ENCODE measurements at regions not wholly inside any gene's neighbourhood (a gene's known extent, or its start where the extent isn't known, plus 50 kb on each side); places are given as distances from the start of the nearest gene placed in this dataset.
A peak's percentile ranks its signal among the peaks of the same experiment; 100 is the strongest.
"Not testable (repeated sequence)": the region's sequence is repeated elsewhere in the genome, so short reads cannot be mapped to it uniquely, and the experiment has no call there.

DNA sequence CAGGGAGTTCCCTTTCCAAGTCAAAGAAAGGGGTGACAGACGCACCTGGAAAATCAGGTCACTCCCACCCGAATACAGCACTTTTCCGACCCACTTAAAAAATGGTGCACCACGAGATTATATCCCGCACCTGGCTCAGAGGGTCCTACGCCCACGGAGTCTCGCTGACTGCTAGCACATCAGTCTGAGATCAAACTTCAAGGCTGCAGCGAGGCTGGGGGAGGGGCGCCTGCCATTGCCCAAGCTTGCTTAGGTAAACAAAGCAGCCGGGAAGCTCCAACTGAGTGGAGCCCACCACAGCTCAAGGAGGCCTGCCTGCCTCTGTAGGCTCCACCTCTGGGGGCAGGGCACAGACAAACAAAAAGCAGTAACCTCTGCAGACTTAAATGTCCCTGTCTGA is 277.8 kb upstream of the ARHGAP42 start:
- H3K27ac ChIP-seq (ENCODE audit: low read depth, low read length); H3K27me3 ChIP-seq (ENCODE audit: control insufficient read depth, insufficient read depth, low read length); H3K36me3 ChIP-seq (ENCODE audit: control insufficient read depth, insufficient read depth, low read length); H3K9me3 ChIP-seq (ENCODE audit: control insufficient read depth, insufficient read depth, low read length); H3K4me3 ChIP-seq (ENCODE audit: low read depth, low read length); DNase-seq (ENCODE audit: low read depth in 4 of 6, low spot score in 6 of 6); H3K4me1 ChIP-seq (ENCODE audit: control insufficient read depth, insufficient read depth, low read length): not testable (repeated sequence)
- 95% methylated on average over 10 of the region's 11 CpGs for WGBS (ENCODE audit: insufficient coverage)

DNA sequence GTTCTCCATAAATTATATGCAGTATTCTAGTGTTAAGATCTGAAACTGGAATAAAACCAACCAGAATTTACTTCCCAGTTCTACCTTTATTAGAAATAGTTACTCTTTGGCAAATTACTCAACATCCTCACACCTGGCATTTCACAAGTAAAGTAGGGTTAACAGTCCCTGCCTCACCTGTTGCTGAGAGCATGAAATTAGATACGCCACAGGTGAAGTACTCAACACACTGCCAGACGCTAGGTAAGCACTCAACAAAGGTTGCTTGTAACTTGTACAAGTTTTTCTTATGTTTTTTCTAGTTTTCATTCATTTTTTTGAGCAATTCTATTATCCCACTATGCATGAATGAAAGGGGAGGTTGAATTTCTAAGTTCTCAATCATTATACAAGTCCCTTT is 267.6 kb upstream of the ARHGAP42 start:
- Histone ChIP-seq H3K4me1 (ENCODE audit: control insufficient read depth, insufficient read depth, low read length) (no peaks in the 10 kb centered on the region), H3K4me3 (ENCODE audit: low read depth, low read length) (no peak overlapping the region), H3K9me3 (ENCODE audit: control insufficient read depth, insufficient read depth, low read length) (peaks cover 4% of the 10 kb centered on the region), H3K27me3 (ENCODE audit: control insufficient read depth, insufficient read depth, low read length) (no peaks in the 10 kb centered on the region), H3K27ac (ENCODE audit: low read depth, low read length) (no peak overlapping the region), H3K36me3 (ENCODE audit: control insufficient read depth, insufficient read depth, low read length) (no peaks in the 10 kb centered on the region)
- DNase-seq (ENCODE audit: low read depth in 4 of 6, low spot score in 6 of 6), result no peak
- WGBS (ENCODE audit: insufficient coverage), result no CpG with 5 or more reads among the region's 2 CpGs

DNA sequence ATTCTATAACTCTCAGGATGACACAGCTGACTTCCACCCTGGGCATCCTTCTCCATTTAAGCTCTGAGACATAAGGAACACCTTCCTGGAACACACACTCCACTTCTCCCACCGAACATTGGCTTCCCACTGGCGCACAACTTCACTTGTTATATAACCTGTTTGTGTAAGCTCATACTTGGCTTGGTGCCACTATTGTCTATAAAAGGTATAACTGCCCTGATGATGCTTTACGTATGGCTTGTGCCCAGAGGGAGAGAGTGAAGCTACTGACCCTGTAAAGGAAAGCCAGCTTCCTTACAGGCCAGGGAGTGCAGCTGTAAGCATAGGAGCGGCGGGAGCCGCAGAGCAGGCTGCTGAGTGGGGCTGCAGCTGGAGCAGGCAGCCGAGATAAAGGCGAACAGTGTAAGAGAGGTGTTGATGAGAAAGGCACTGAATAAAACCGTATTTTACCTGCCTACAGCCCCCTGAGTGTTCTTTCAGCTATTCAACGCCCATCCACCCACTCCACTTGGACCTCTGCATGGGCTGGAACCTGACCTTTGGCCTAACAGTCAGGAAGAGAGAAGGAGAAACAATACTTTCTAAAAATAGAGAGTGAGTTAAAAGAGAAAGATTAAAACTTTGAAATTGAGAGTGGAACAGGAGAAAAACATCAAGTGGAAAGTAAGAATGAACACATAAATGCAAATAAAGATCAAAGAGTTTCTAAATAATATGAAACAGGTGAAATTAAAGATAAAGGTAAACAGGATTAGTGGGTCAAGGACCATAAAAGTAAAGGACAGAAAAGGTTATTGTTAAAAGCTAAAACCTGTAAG is 252.1 kb upstream of the ARHGAP42 start:
- H3K9me3 ChIP-seq (ENCODE audit: control insufficient read depth, insufficient read depth, low read length), result no peaks in the 10 kb centered on the region
- no peaks in the 10 kb centered on the region for H3K4me1 ChIP-seq (ENCODE audit: control insufficient read depth, insufficient read depth, low read length)
- H3K27ac ChIP-seq (ENCODE audit: low read depth, low read length), result no peak overlapping the region
- H3K4me3 ChIP-seq (ENCODE audit: low read depth, low read length), result no peak overlapping the region
- no peaks in the 10 kb centered on the region for H3K36me3 ChIP-seq (ENCODE audit: control insufficient read depth, insufficient read depth, low read length)
- no peaks in the 10 kb centered on the region for H3K27me3 ChIP-seq (ENCODE audit: control insufficient read depth, insufficient read depth, low read length)
- 78% methylated on average over 4 of the region's 10 CpGs for WGBS (ENCODE audit: insufficient coverage)
- DNase-seq (ENCODE audit: low read depth in 4 of 6, low spot score in 6 of 6), result no peak

DNA sequence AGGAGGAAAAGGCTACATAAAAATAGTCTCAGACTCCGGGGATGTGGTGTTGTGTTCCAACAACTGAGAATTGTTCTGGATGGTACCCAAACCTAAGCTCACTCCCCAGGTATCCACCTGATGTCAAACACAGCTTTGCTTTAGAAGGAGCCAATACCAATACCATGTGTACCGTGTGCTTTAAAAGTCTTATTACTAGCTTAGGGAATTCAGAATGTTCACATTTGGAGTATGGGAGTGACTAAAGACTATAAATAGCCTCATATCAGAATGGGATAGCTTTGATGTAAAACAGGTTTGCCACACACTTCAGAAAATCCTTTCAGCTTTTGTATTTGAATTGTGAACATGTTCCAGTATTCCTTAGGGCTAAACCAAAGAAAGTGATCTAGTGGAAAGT is 248.7 kb upstream of the ARHGAP42 start:
- no peaks in the 10 kb centered on the region for H3K9me3 ChIP-seq (ENCODE audit: control insufficient read depth, insufficient read depth, low read length)
- no peak overlapping the region for H3K27ac ChIP-seq (ENCODE audit: low read depth, low read length)
- H3K36me3 ChIP-seq (ENCODE audit: control insufficient read depth, insufficient read depth, low read length), result no peaks in the 10 kb centered on the region
- no peaks in the 10 kb centered on the region for H3K4me1 ChIP-seq (ENCODE audit: control insufficient read depth, insufficient read depth, low read length)
- DNase-seq (ENCODE audit: low read depth in 4 of 6, low spot score in 6 of 6), result no peak
- WGBS (ENCODE audit: insufficient coverage), result no CpG with 5 or more reads among the region's 2 CpGs
- H3K27me3 ChIP-seq (ENCODE audit: control insufficient read depth, insufficient read depth, low read length), result no peaks in the 10 kb centered on the region
- no peak overlapping the region for H3K4me3 ChIP-seq (ENCODE audit: low read depth, low read length)

DNA sequence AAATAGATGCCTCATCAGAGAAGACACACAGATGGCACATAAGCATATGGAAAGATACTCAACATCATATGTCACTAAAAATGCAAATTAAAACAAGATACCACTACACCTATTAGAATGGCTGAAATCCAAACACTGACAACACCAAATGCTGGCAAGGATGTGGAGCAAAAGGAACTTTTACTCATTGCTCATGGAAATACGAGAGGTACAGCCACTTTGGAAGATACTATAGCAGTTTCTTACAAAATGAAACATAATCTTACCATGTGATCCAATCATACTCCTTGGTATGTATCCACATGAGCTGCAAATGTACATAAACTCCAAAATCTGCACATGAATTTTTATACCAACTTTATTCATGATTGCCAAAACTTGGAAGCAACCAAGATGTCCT is 246.0 kb upstream of the ARHGAP42 start:
- Histone ChIP-seq H3K9me3 (ENCODE audit: control insufficient read depth, insufficient read depth, low read length) (no peaks in the 10 kb centered on the region), H3K36me3 (ENCODE audit: control insufficient read depth, insufficient read depth, low read length) (no peaks in the 10 kb centered on the region), H3K4me3 (ENCODE audit: low read depth, low read length) (no peak overlapping the region), H3K4me1 (ENCODE audit: control insufficient read depth, insufficient read depth, low read length) (no peaks in the 10 kb centered on the region), H3K27me3 (ENCODE audit: control insufficient read depth, insufficient read depth, low read length) (no peaks in the 10 kb centered on the region), H3K27ac (ENCODE audit: low read depth, low read length) (no peak overlapping the region)
- peak in 1 of 6 donors; percentile 68 for DNase-seq (ENCODE audit: low read depth in 4 of 6, low spot score in 6 of 6)
- 86% methylated on average over 1 of the region's 1 CpG for WGBS (ENCODE audit: insufficient coverage)

DNA sequence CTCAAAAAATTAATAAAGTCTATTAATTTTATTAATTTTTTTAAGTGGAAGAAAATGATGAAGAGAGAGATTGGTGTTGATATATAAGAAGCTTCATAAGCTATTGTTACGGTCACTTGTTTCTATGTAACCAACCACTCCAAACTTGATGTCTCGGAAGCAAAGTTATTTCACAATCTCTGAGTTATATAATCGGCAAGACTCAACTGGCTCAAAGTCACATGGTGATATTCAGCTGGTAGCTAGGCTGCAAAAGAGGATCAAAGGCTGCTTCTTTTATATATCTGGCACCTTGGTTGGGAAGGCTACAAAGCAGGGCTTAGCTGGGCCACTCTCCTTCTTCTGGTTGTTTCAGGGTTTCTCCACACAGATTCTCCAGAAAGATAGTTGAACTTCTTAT is 245.1 kb upstream of the ARHGAP42 start:
- H3K36me3 ChIP-seq (ENCODE audit: control insufficient read depth, insufficient read depth, low read length), result no peaks in the 10 kb centered on the region
- H3K9me3 ChIP-seq (ENCODE audit: control insufficient read depth, insufficient read depth, low read length), result no peaks in the 10 kb centered on the region
- no peak overlapping the region for H3K27ac ChIP-seq (ENCODE audit: low read depth, low read length)
- no peak overlapping the region for H3K4me3 ChIP-seq (ENCODE audit: low read depth, low read length)
- H3K27me3 ChIP-seq (ENCODE audit: control insufficient read depth, insufficient read depth, low read length), result no peaks in the 10 kb centered on the region
- peaks cover 3% of the 10 kb centered on the region for H3K4me1 ChIP-seq (ENCODE audit: control insufficient read depth, insufficient read depth, low read length)
- 100% methylated on average over 1 of the region's 3 CpGs for WGBS (ENCODE audit: insufficient coverage)
- DNase-seq (ENCODE audit: low read depth in 4 of 6, low spot score in 6 of 6), result no peak

DNA sequence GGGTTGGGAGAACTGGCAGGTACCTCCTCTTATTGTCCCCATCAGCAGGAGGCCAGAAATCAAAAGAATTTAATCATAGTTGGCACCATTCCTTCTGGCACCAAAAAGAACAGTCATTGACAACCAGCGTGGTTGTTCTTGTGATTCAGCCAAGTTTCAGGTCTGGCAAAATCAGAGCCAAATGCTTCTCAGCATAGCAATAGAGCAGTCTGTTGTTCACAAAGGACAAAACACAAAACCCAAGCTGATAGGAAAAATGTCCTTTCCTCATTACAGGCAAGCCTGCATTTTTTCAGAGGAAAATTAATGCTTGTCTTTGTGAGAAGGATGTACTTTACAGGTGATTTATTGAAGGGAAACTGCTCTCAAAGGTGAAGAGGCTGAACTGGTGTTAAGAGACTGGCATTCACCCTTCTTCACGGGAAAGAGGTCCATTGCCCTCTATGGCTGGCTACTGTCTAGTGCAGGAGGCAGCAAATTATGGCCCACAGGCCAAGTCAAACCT is 241.8 kb upstream of the ARHGAP42 start:
- Histone ChIP-seq H3K36me3 (ENCODE audit: control insufficient read depth, insufficient read depth, low read length) (no peaks in the 10 kb centered on the region), H3K9me3 (ENCODE audit: control insufficient read depth, insufficient read depth, low read length) (no peaks in the 10 kb centered on the region), H3K27ac (ENCODE audit: low read depth, low read length) (peak overlapping the region; percentile 27), H3K4me1 (ENCODE audit: control insufficient read depth, insufficient read depth, low read length) (peaks cover 3% of the 10 kb centered on the region), H3K4me3 (ENCODE audit: low read depth, low read length) (no peak overlapping the region), H3K27me3 (ENCODE audit: control insufficient read depth, insufficient read depth, low read length) (no peaks in the 10 kb centered on the region)
- 16% methylated on average over 2 of the region's 2 CpGs for WGBS (ENCODE audit: insufficient coverage)
- DNase-seq (ENCODE audit: low read depth in 4 of 6, low spot score in 6 of 6), result peak; percentile 38 to 95 (median 68)

DNA sequence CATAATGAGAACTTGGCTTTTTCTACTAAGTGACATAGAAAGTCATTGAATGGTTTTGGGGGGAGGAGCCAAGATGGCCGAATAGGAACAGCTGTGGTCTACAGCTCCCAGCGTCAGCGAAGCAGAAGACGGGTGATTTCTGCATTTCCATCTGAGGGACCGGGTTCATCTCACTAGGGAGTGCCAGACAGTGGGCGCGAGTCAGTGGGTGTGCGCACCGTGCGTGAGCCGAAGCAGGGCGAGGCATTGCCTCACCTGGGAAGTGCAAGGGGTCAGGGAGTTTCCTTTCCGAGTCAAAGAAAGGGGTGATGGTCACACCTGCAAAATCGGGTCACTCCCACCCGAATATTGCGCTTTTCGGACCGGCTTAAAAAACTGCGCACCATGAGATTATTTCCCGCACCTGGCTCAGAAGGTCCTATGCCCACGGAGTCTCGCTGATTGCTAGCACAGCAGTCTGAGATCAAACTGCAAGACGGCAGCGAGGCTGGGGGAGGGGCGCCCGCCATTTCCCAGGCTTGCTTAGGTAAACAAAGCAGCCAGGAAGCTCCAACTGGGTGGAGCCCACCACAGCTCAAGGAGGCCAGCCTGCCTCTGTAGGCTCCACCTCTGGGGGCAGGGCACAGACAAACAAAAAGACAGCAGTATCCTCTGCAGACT is 235.2 kb upstream of the ARHGAP42 start:
- H3K27ac ChIP-seq (ENCODE audit: low read depth, low read length); H3K9me3 ChIP-seq (ENCODE audit: control insufficient read depth, insufficient read depth, low read length); H3K36me3 ChIP-seq (ENCODE audit: control insufficient read depth, insufficient read depth, low read length); H3K4me1 ChIP-seq (ENCODE audit: control insufficient read depth, insufficient read depth, low read length); H3K27me3 ChIP-seq (ENCODE audit: control insufficient read depth, insufficient read depth, low read length); DNase-seq (ENCODE audit: low read depth in 4 of 6, low spot score in 6 of 6); H3K4me3 ChIP-seq (ENCODE audit: low read depth, low read length): not testable (repeated sequence)
- 97% methylated on average over 21 of the region's 26 CpGs for WGBS (ENCODE audit: insufficient coverage)

DNA sequence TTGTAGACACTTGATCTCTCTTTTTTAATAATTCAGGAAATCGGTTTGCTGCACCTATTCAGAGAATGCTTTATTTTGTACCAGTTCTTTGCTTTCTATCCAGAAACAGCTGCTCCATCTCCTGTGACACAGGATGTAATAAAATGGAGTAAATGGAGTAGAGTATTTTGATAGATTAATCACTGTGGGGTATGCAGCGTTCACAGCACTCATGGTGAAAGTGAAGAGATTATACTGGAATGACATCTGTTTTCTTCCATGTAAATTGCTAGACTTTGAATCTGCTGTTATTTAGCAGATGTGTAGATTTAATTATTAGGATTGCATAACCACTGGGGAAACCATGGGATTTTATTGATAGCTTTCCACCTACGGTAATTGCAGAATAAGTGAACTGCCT is 227.3 kb upstream of the ARHGAP42 start:
- no peaks in the 10 kb centered on the region for H3K27me3 ChIP-seq (ENCODE audit: control insufficient read depth, insufficient read depth, low read length)
- H3K4me3 ChIP-seq (ENCODE audit: low read depth, low read length), result no peak overlapping the region
- no peaks in the 10 kb centered on the region for H3K36me3 ChIP-seq (ENCODE audit: control insufficient read depth, insufficient read depth, low read length)
- no peaks in the 10 kb centered on the region for H3K9me3 ChIP-seq (ENCODE audit: control insufficient read depth, insufficient read depth, low read length)
- no CpG with 5 or more reads among the region's 3 CpGs for WGBS (ENCODE audit: insufficient coverage)
- no peak overlapping the region for H3K27ac ChIP-seq (ENCODE audit: low read depth, low read length)
- peak in 3 of 6 donors; percentile 12 to 90 (median 15) for DNase-seq (ENCODE audit: low read depth in 4 of 6, low spot score in 6 of 6)
- no peaks in the 10 kb centered on the region for H3K4me1 ChIP-seq (ENCODE audit: control insufficient read depth, insufficient read depth, low read length)

DNA sequence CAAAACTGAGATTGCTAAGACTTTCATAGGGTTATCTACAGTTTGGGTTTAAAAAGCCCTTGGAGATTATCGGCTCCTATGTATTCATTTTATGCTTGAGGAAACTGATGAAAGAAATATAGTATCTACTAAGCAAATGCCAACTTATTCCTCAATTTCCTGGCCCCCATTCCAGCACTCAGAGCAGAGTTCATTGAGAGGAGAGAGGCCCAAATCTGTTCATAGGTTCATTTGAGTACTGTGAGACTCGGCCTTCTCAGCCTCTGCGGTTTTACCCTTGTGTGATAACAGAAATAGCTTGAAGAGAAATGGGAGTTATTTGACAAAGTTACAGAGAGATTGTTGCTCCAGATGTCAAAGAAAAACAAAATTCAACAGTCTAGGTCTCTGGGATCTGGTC is 226.7 kb upstream of the ARHGAP42 start:
- Histone ChIP-seq H3K36me3 (ENCODE audit: control insufficient read depth, insufficient read depth, low read length) (no peaks in the 10 kb centered on the region), H3K9me3 (ENCODE audit: control insufficient read depth, insufficient read depth, low read length) (no peaks in the 10 kb centered on the region), H3K4me1 (ENCODE audit: control insufficient read depth, insufficient read depth, low read length) (no peaks in the 10 kb centered on the region), H3K27ac (ENCODE audit: low read depth, low read length) (no peak overlapping the region), H3K4me3 (ENCODE audit: low read depth, low read length) (no peak overlapping the region), H3K27me3 (ENCODE audit: control insufficient read depth, insufficient read depth, low read length) (no peaks in the 10 kb centered on the region)
- WGBS (ENCODE audit: insufficient coverage), result 100% methylated on average over 1 of the region's 3 CpGs
- DNase-seq (ENCODE audit: low read depth in 4 of 6, low spot score in 6 of 6), result no peak
